H9 (cell line): ENCODE measurements at regions not wholly inside any gene's neighbourhood (a gene's known extent, or its start where the extent isn't known, plus 50 kb on each side); places are given as distances from the start of the nearest gene placed in this dataset.
"Not testable (repeated sequence)": the region's sequence is repeated elsewhere in the genome, so short reads cannot be mapped to it uniquely, and the experiment has no call there.

Source experiments
- DNase-seq: peaks from one replicate; pipeline ENCODE4 v3.0.0-alpha.2; 2017
- H2AFZ ChIP-seq: one replicate; pipeline ENCODE4 v1.6.1; 2013; ENCODE audit warnings: mild to moderate bottlenecking, low read length, control low read depth, moderate library complexity
- H2AK5ac ChIP-seq: 2 replicates; pipeline ENCODE4 v1.6.1; 2013; ENCODE audit warnings: low read length, control low read depth, mixed read lengths; ENCODE audit not compliant: insufficient read length
- H2BK120ac ChIP-seq: one replicate; pipeline ENCODE4 v1.6.1; 2013; ENCODE audit warnings: low read depth, mild to moderate bottlenecking, low read length, control low read depth, inconsistent platforms; ENCODE audit not compliant: poor library complexity, severe bottlenecking
- H2BK12ac ChIP-seq: 2 replicates; pipeline ENCODE4 v1.6.1; 2013; ENCODE audit warnings: low read length, control low read depth, mixed read lengths, low read depth; ENCODE audit not compliant: insufficient read length
- H2BK15ac ChIP-seq: 2 replicates; pipeline ENCODE4 v1.6.1; 2013; ENCODE audit warnings: low read depth, low read length, control low read depth
- H2BK20ac ChIP-seq: one replicate; pipeline ENCODE4 v1.6.1; 2013; ENCODE audit warnings: low read depth, mild to moderate bottlenecking, low read length, control low read depth, inconsistent platforms; ENCODE audit not compliant: poor library complexity, severe bottlenecking
- H2BK5ac ChIP-seq: 2 replicates; pipeline ENCODE4 v1.6.1; 2013; ENCODE audit warnings: low read length, control low read depth, mixed read lengths; ENCODE audit not compliant: insufficient read length
- H3K14ac ChIP-seq: 2 replicates; pipeline ENCODE4 v1.6.1; 2013; ENCODE audit warnings: low read length, control low read depth; ENCODE audit not compliant: insufficient read depth
- H3K18ac ChIP-seq: 2 replicates; pipeline ENCODE4 v1.6.1; 2013; ENCODE audit warnings: low read depth, mild to moderate bottlenecking, mixed read lengths, low read length, control low read depth; ENCODE audit not compliant: insufficient read length
- H3K23ac ChIP-seq: 2 replicates; pipeline ENCODE4 v1.6.1; 2013; ENCODE audit warnings: low read length, control low read depth, mixed read lengths, low read depth; ENCODE audit not compliant: insufficient read length
- H3K23me2 ChIP-seq: 2 replicates; pipeline ENCODE4 v1.6.1; 2013; ENCODE audit warnings: low read depth, mild to moderate bottlenecking, mixed read lengths, low read length, control low read depth; ENCODE audit not compliant: insufficient read length, poor library complexity, severe bottlenecking
- H3K27ac ChIP-seq: 2 replicates; pipeline ENCODE4 v1.5.1; 2013; ENCODE audit warnings: low read length, control low read depth, mixed read lengths, low read depth; ENCODE audit not compliant: insufficient read length
- H3K27me3 ChIP-seq: 2 replicates; pipeline ENCODE4 v1.6.1; 2013; ENCODE audit warnings: low read length, control low read depth, inconsistent platforms; ENCODE audit not compliant: insufficient read depth
- H3K4ac ChIP-seq: 2 replicates; pipeline ENCODE4 v1.6.1; 2013; ENCODE audit warnings: low read depth, mild to moderate bottlenecking, control low read depth, inconsistent platforms, low read length, moderate library complexity
- H3K4me1 ChIP-seq: 2 replicates; pipeline ENCODE4 v1.6.1; 2013; ENCODE audit warnings: low read length, control low read depth, inconsistent platforms; ENCODE audit not compliant: insufficient read depth
- H3K4me2 ChIP-seq: 2 replicates; pipeline ENCODE4 v1.6.1; 2013; ENCODE audit warnings: low read length, control low read depth, mixed read lengths; ENCODE audit not compliant: insufficient read length, insufficient read depth
- H3K56ac ChIP-seq: 2 replicates; pipeline ENCODE4 v1.6.1; 2013; ENCODE audit warnings: low read depth, mild to moderate bottlenecking, mixed read lengths, low read length, control low read depth; ENCODE audit not compliant: insufficient read length
- H3K79me1 ChIP-seq: 2 replicates; pipeline ENCODE4 v1.6.1; 2013; ENCODE audit warnings: low read depth, mild to moderate bottlenecking, moderate library complexity, low read length, control low read depth, inconsistent platforms; ENCODE audit not compliant: insufficient read depth, poor library complexity, severe bottlenecking
- H3K79me2 ChIP-seq: 2 replicates; pipeline ENCODE4 v1.6.1; 2013; ENCODE audit warnings: low read length, control low read depth, inconsistent platforms; ENCODE audit not compliant: insufficient read depth
- H3K9ac ChIP-seq: 2 replicates; pipeline ENCODE4 v1.6.1; 2013; ENCODE audit warnings: low read length, control low read depth, mixed read lengths; ENCODE audit not compliant: insufficient read length; ENCODE audit errors: extremely low read depth
- H3K9me3 ChIP-seq: one replicate; pipeline ENCODE4 v1.6.1; 2013; ENCODE audit warnings: low read depth, low read length, inconsistent platforms; ENCODE audit not compliant: control insufficient read depth
- H3T11ph ChIP-seq: one replicate; pipeline ENCODE4 v1.6.1; 2013; ENCODE audit warnings: mild to moderate bottlenecking, low read length, control low read depth, inconsistent platforms
- H4K20me1 ChIP-seq: one replicate; pipeline ENCODE4 v1.6.1; 2013; ENCODE audit not compliant: control insufficient read depth, insufficient read length, insufficient read depth
- H4K5ac ChIP-seq: 2 replicates; pipeline ENCODE4 v1.6.1; 2013; ENCODE audit warnings: low read depth, mild to moderate bottlenecking, mixed read lengths, low read length, control low read depth; ENCODE audit not compliant: insufficient read length
- H4K8ac ChIP-seq: replicated peaks from 2 replicates; pipeline ENCODE4 v1.6.1; 2013; ENCODE audit warnings: low read length, control low read depth, mixed read lengths, low read depth; ENCODE audit not compliant: insufficient read length
- H4K91ac ChIP-seq: 2 replicates; pipeline ENCODE4 v1.6.1; 2013; ENCODE audit warnings: low read depth, mild to moderate bottlenecking, moderate library complexity, mixed read lengths, low read length, control low read depth; ENCODE audit not compliant: insufficient read length
- H3K27ac Mint-ChIP-seq, 3 experiments: 2 replicates in 2 of 3; 3 replicates in 1 of 3; pipeline ENCODE4 v1.8.0; 2020 to 2021; ENCODE audit warnings: mixed read lengths in 3 of 3, mild to moderate bottlenecking in 1 of 3, moderate library complexity in 1 of 3
- H3K27me3 Mint-ChIP-seq: 2 replicates; pipeline ENCODE4 v1.8.0; 2021; ENCODE audit warnings: low read depth, mild to moderate bottlenecking, moderate library complexity, mixed read lengths
- H3K36me3 Mint-ChIP-seq, 3 experiments: 2 replicates in 2 of 3; 3 replicates in 1 of 3; pipeline ENCODE4 v1.8.0; 2020 to 2021; ENCODE audit warnings: low read depth in 3 of 3, mixed read lengths in 3 of 3; ENCODE audit not compliant: insufficient read depth in 1 of 3
- H3K4me1 Mint-ChIP-seq, 2 experiments: 2 replicates each; pipeline ENCODE4 v1.8.0; 2020; ENCODE audit warnings: mixed read lengths in 2 of 2
- H3K4me3 Mint-ChIP-seq, 2 experiments: 2 replicates in 1 of 2; 3 replicates in 1 of 2; pipeline ENCODE4 v1.8.0; 2020 to 2021; ENCODE audit warnings: mild to moderate bottlenecking in 2 of 2, mixed read lengths in 2 of 2, moderate library complexity in 1 of 2
- H3K9me3 Mint-ChIP-seq, 2 experiments: 2 replicates in 1 of 2; 3 replicates in 1 of 2; pipeline ENCODE4 v1.8.0; 2020; ENCODE audit warnings: mild to moderate bottlenecking in 2 of 2, mixed read lengths in 2 of 2, moderate library complexity in 1 of 2
- WGBS: extraction: QIAGEN DNeasy Blood & Tissue Kit; methylation state at CpG from one replicate; pipeline ENCODE4 v1.1.7; 2013; ENCODE audit warnings: missing lambda C conversion rate, low lambda C conversion rate, mixed read lengths; ENCODE audit not compliant: insufficient read length; ENCODE audit errors: extremely low coverage; 5-methylcytosine and 5-hydroxymethylcytosine counted together
- TF ChIP-seq, protein P1 (sequence below): fragments of 200-600 bp; sonication (generic); conservative IDR thresholded peaks from 3 replicates; pipeline ENCODE4 v1.8.0; 2021; ENCODE audit warnings: antibody characterized with exemption, mild to moderate bottlenecking

- H3K9me3 ChIP-seq = peaks cover 15% of the 10 kb centered on the region
- H3K4me3 Mint-ChIP-seq = no peak overlapping the region
- no peak overlapping the region for H3K4me2 ChIP-seq
- no peak overlapping the region for H3K9ac ChIP-seq
- H4K20me1 ChIP-seq = no peaks in the 10 kb centered on the region
- no peak overlapping the region for H3K27ac Mint-ChIP-seq
- no peaks in the 10 kb centered on the region for H3K4me1 ChIP-seq
- no peak overlapping the region for H3K18ac ChIP-seq
- no peak overlapping the region for H2AK5ac ChIP-seq
- H3K27me3 ChIP-seq = no peaks in the 10 kb centered on the region
- peaks cover 0 to 6% (median 4%) of the 10 kb centered on the region in 3 experiments; a peak in 5 of 7 replicates for H3K36me3 Mint-ChIP-seq
- no peak overlapping the region for H2AFZ ChIP-seq
- H4K91ac ChIP-seq = no peak overlapping the region
- H2BK15ac ChIP-seq = no peak overlapping the region
- no peak overlapping the region for H3K14ac ChIP-seq
- no peak overlapping the region for H4K5ac ChIP-seq
- no peaks in the 10 kb centered on the region; a peak in 1 of 4 replicates for H3K4me1 Mint-ChIP-seq
- H3K23ac ChIP-seq = no peak overlapping the region
- no peak overlapping the region for H4K8ac ChIP-seq
- peaks cover 60 to 72% of the 10 kb centered on the region in 2 experiments for H3K9me3 Mint-ChIP-seq
- H3T11ph ChIP-seq = no peak overlapping the region
- H3K4ac ChIP-seq = no peak overlapping the region
- H2BK20ac ChIP-seq = no peak overlapping the region
- no peak overlapping the region for H3K56ac ChIP-seq
- no peaks in the 10 kb centered on the region for H3K79me2 ChIP-seq
- no peaks in the 10 kb centered on the region for H3K27me3 Mint-ChIP-seq
- H2BK12ac ChIP-seq = no peak overlapping the region
- H2BK120ac ChIP-seq = no peak overlapping the region
- H2BK5ac ChIP-seq = no peak overlapping the region
- WGBS = no CpG with 5 or more reads among the region's 13 CpGs
- TF ChIP-seq, protein P1, sequence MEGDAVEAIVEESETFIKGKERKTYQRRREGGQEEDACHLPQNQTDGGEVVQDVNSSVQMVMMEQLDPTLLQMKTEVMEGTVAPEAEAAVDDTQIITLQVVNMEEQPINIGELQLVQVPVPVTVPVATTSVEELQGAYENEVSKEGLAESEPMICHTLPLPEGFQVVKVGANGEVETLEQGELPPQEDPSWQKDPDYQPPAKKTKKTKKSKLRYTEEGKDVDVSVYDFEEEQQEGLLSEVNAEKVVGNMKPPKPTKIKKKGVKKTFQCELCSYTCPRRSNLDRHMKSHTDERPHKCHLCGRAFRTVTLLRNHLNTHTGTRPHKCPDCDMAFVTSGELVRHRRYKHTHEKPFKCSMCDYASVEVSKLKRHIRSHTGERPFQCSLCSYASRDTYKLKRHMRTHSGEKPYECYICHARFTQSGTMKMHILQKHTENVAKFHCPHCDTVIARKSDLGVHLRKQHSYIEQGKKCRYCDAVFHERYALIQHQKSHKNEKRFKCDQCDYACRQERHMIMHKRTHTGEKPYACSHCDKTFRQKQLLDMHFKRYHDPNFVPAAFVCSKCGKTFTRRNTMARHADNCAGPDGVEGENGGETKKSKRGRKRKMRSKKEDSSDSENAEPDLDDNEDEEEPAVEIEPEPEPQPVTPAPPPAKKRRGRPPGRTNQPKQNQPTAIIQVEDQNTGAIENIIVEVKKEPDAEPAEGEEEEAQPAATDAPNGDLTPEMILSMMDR = no peak
- H3K23me2 ChIP-seq = no peaks in the 10 kb centered on the region
- DNase-seq = no peak
- no peak overlapping the region for H3K27ac ChIP-seq
- H3K79me1 ChIP-seq = no peaks in the 10 kb centered on the region
Observed at GRCh38 chr4:189600718-189601435, 339.8 kb upstream of the FRG1 start.

GRCh38 chr4:189602827-189603226 lies 337.8 kb upstream of the FRG1 start:
- not testable (repeated sequence) for H3K36me3 Mint-ChIP-seq, H3K14ac ChIP-seq, H3K4me3 Mint-ChIP-seq, H3K9ac ChIP-seq, H2BK120ac ChIP-seq, H3T11ph ChIP-seq, H4K91ac ChIP-seq, H2BK5ac ChIP-seq, H3K27ac ChIP-seq, H3K23me2 ChIP-seq, H2AK5ac ChIP-seq, H3K27me3 Mint-ChIP-seq, H2AFZ ChIP-seq, DNase-seq, H3K23ac ChIP-seq, H3K9me3 ChIP-seq, H4K8ac ChIP-seq, H3K4me2 ChIP-seq, H3K79me1 ChIP-seq, H3K27ac Mint-ChIP-seq, H3K56ac ChIP-seq, H3K4me1 ChIP-seq, H3K79me2 ChIP-seq, H2BK20ac ChIP-seq, H3K4ac ChIP-seq, H4K20me1 ChIP-seq, H4K5ac ChIP-seq, H3K27me3 ChIP-seq, H2BK15ac ChIP-seq, H3K18ac ChIP-seq, H3K4me1 Mint-ChIP-seq, H2BK12ac ChIP-seq
- peaks cover 58 to 74% of the 10 kb centered on the region in 2 experiments for H3K9me3 Mint-ChIP-seq
- no CpG with 5 or more reads among the region's 3 CpGs for WGBS
